PFSK-1 (cell line): ENCODE measurements at regions not wholly inside any gene's neighbourhood (a gene's known extent, or its start where the extent isn't known, plus 50 kb on each side); places are given as distances from the start of the nearest gene placed in this dataset.

Source experiments
- FOXP2 ChIP-seq: optimal IDR thresholded peaks from 2 replicates; pipeline ENCODE3; 2011; ENCODE audit warnings: borderline replicate concordance, control low read depth, inconsistent platforms; ENCODE audit not compliant: insufficient read depth; ENCODE audit errors: extremely low read length, extremely low read depth
- POLR2AphosphoS5 ChIP-seq: IDR thresholded peaks from 2 replicates; pipeline ENCODE4 v1.6.1; 2012; ENCODE audit warnings: low read depth, mild to moderate bottlenecking, control low read depth, low read length, moderate library complexity
- REST ChIP-seq, 2 experiments: IDR thresholded peaks; 2 replicates each; pipeline versions ENCODE4 v1.6.1 to v1.8.0; 2011 to 2012; ENCODE audit warnings: low read depth in 2 of 2, low read length in 2 of 2, control low read depth in 1 of 2, inconsistent platforms in 1 of 2, mild to moderate bottlenecking in 1 of 2, moderate library complexity in 1 of 2; ENCODE audit not compliant: insufficient read depth in 1 of 2
- SIN3A ChIP-seq: IDR thresholded peaks from 2 replicates; pipeline ENCODE4 v1.6.1; 2012; ENCODE audit warnings: mild to moderate bottlenecking, low read length, moderate library complexity, borderline replicate concordance; ENCODE audit not compliant: insufficient read depth
- TAF1 ChIP-seq: IDR thresholded peaks from 2 replicates; pipeline ENCODE4 v1.6.1; 2012; ENCODE audit warnings: low read length, control low read depth, borderline replicate concordance; ENCODE audit not compliant: insufficient read depth

- TF ChIP-seq POLR2AphosphoS5 (no peak), SIN3A (no peak), TAF1 (no peak)
Measured at GRCh38 chr1:238241607-238242006, 350.9 kb upstream of the ZP4 start.

GRCh38 chr1:238239343-238239742 lies 348.6 kb upstream of the ZP4 start:
- TF ChIP-seq POLR2AphosphoS5 (no peak), SIN3A (no peak), TAF1 (no peak), FOXP2 (no peak), REST (IDR thresholded peaks at IDR 0.05; ENCODE audit: insufficient read depth in 1 of 2, low read depth in 2 of 2, low read length in 2 of 2) (no peak)

DNA sequence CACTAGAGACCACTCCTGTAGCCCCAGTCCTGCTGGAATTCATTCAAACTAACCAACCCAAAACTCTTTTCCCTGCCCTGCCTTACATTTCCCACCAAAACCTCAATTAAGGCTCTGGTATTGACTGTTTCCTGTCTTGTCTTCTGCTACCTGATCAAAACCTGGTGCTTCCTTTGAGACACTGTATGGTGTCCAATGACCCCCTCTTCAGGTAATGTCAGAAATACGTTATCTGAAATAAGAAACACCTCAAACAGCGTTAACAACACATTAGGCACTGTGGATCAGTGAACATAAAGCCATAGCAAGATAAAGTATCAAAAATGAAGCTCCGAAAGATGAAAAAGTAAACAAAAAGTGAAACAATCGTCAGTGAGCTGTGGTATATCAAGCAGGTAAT lies 343.2 kb upstream of the ZP4 start:
- TF ChIP-seq FOXP2 (no peak), REST (IDR thresholded peaks at IDR 0.05; ENCODE audit: insufficient read depth in 1 of 2, low read depth in 2 of 2, low read length in 2 of 2) (no peak), POLR2AphosphoS5 (no peak), SIN3A (no peak), TAF1 (no peak)

DNA sequence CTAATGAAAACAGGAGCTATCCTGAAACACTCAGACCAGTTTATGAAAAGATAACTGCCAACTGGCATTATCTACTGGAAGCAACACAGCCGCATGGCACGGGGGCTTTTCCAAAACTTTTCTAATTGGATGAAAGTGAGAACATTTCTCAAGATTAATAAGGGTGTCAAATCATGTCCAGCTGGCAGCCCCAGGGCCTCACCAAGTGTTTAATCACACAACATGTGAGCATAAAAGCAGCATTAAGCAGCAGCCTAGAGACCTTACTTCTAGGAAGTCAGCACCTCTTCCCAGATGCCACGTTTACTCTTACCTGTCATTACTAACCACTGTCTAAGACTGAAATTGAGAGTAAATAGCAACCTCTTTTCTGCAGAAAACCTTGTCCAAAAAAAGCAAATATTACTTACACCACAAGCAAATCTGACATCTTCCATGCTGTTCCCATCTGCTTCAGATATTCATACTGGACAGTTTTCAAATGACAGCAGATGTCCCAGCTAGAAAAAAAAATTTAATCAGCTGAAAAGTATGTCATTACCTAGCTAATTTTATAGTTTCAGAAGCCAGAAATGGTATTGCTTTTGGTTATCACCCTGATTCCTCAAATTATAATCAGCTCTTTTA lies 341.5 kb upstream of the ZP4 start:
- TF ChIP-seq FOXP2 (no peak), TAF1 (no peak), POLR2AphosphoS5 (no peak), SIN3A (no peak), REST (IDR thresholded peaks at IDR 0.05; ENCODE audit: insufficient read depth in 1 of 2, low read depth in 2 of 2, low read length in 2 of 2) (no peak)

- no peak for TF ChIP-seq FOXP2
- no peak for TF ChIP-seq SIN3A
- no peak for TF ChIP-seq TAF1
Measured at GRCh38 chr1:238226810-238227209, 336.1 kb upstream of the ZP4 start.

GRCh38 chr1:238223076-238223640 lies 332.4 kb upstream of the ZP4 start:
- TF ChIP-seq SIN3A (no peak), POLR2AphosphoS5 (no peak), FOXP2 (no peak), TAF1 (no peak), REST (IDR thresholded peaks at IDR 0.05; ENCODE audit: insufficient read depth in 1 of 2, low read depth in 2 of 2, low read length in 2 of 2) (no peak)
